UCSD-AML1 (cell line): ENCODE measurements at regions not wholly inside any gene's neighbourhood (a gene's known extent, or its start where the extent isn't known, plus 50 kb on each side); places are given as distances from the start of the nearest gene placed in this dataset.
"Not testable (repeated sequence)": the region's sequence is repeated elsewhere in the genome, so short reads cannot be mapped to it uniquely, and the experiment has no call there.

Experiments used
- DNase-seq: peaks from one replicate; lab custom pipeline; 2025; ENCODE audit not compliant: unreplicated experiment; lab: John Stamatoyannopoulos, UW

- no peak for DNase-seq
Observed at GRCh38 chr9:78437806-78438205, 140.9 kb downstream of the PSAT1 start.

- DNase-seq = no peak
Observed at GRCh38 chr9:78438211-78438610, 141.3 kb downstream of the PSAT1 start.

GRCh38 chr9:78438780-78439179 is 141.9 kb downstream of the PSAT1 start:
- DNase-seq = no peak

GRCh38 chr9:78439190-78439865 is 142.4 kb downstream of the PSAT1 start:
- DNase-seq = peak; percentile 62

- DNase-seq = no peak
Observed at GRCh38 chr9:78439866-78440830, 143.2 kb downstream of the PSAT1 start.

GRCh38 chr9:78441396-78441795 is 144.5 kb downstream of the PSAT1 start:
- no peak for DNase-seq

GRCh38 chr9:78441822-78442431 is 145.0 kb downstream of the PSAT1 start:
- DNase-seq = no peak

- DNase-seq = not testable (repeated sequence)
Observed at GRCh38 chr9:78442577-78442976, 145.7 kb downstream of the PSAT1 start.

GRCh38 chr9:78443946-78444345 is 147.0 kb downstream of the PSAT1 start:
- no peak for DNase-seq

- no peak for DNase-seq
Observed at GRCh38 chr9:78448960-78449673, 152.2 kb downstream of the PSAT1 start.

GRCh38 chr9:78453450-78453849 is 156.5 kb downstream of the PSAT1 start:
- DNase-seq = no peak

GRCh38 chr9:78462611-78463010 is 165.7 kb downstream of the PSAT1 start:
- no peak for DNase-seq

GRCh38 chr9:78463750-78464149 is 166.8 kb downstream of the PSAT1 start:
- no peak for DNase-seq

- no peak for DNase-seq
Observed at GRCh38 chr9:78468231-78468630, 171.3 kb downstream of the PSAT1 start.

GRCh38 chr9:78468974-78469576 is 172.2 kb downstream of the PSAT1 start:
- DNase-seq = no peak

GRCh38 chr9:78470216-78470615 is 173.3 kb downstream of the PSAT1 start:
- no peak for DNase-seq

- no peak for DNase-seq
Observed at GRCh38 chr9:78470741-78471140, 173.8 kb downstream of the PSAT1 start.

- DNase-seq = no peak
Observed at GRCh38 chr9:78472111-78472510, 175.2 kb downstream of the PSAT1 start.

- DNase-seq = no peak
Observed at GRCh38 chr9:78479441-78479840, 182.5 kb downstream of the PSAT1 start.

- DNase-seq = no peak
Observed at GRCh38 chr9:78486661-78487060, 189.7 kb downstream of the PSAT1 start.

GRCh38 chr9:78490231-78490630 is 193.3 kb downstream of the PSAT1 start:
- no peak for DNase-seq
